Hematopoietic multipotent progenitor cell treated with erythropoietin and hydrocortisone succinate and interleukin-3 and kit ligand, for 6 days (in vitro differentiated cells): ENCODE measurements at regions not wholly inside any gene's neighbourhood (a gene's known extent, or its start where the extent isn't known, plus 50 kb on each side); places are given as distances from the start of the nearest gene placed in this dataset.

Experiments used
- DNase-seq: peaks from one replicate; pipeline ENCODE4 v3.0.0-alpha.2; 2015

GRCh38 chr11:25991476-25991875 lies 340.5 kb upstream of the ANO3 start:
- DNase-seq, result no peak

GRCh38 chr11:25992294-25992693 lies 339.6 kb upstream of the ANO3 start:
- no peak for DNase-seq

- DNase-seq, result no peak
Measured at GRCh38 chr11:25993016-25993415, 338.9 kb upstream of the ANO3 start.

GRCh38 chr11:26011474-26011873 lies 320.5 kb upstream of the ANO3 start:
- DNase-seq, result no peak

- no peak for DNase-seq
Measured at GRCh38 chr11:26014456-26015115, 317.3 kb upstream of the ANO3 start.

- DNase-seq, result no peak
Measured at GRCh38 chr11:26017322-26017860, 314.5 kb upstream of the ANO3 start.

- DNase-seq, result no peak
Measured at GRCh38 chr11:26017903-26018302, 314.0 kb upstream of the ANO3 start.

GRCh38 chr11:26018336-26018735 lies 313.6 kb upstream of the ANO3 start:
- no peak for DNase-seq

- DNase-seq, result no peak
Measured at GRCh38 chr11:26019386-26019785, 312.5 kb upstream of the ANO3 start.

GRCh38 chr11:26021017-26021416 lies 310.9 kb upstream of the ANO3 start:
- DNase-seq, result no peak

GRCh38 chr11:26023057-26023456 lies 308.9 kb upstream of the ANO3 start:
- no peak for DNase-seq

- DNase-seq, result no peak
Measured at GRCh38 chr11:26025676-26026075, 306.3 kb upstream of the ANO3 start.

GRCh38 chr11:26026078-26026477 lies 305.9 kb upstream of the ANO3 start:
- DNase-seq, result no peak

- DNase-seq, result no peak
Measured at GRCh38 chr11:26027887-26028286, 304.0 kb upstream of the ANO3 start.

GRCh38 chr11:26028393-26028911 lies 303.5 kb upstream of the ANO3 start:
- no peak for DNase-seq

- no peak for DNase-seq
Measured at GRCh38 chr11:26030399-26030798, 301.5 kb upstream of the ANO3 start.

GRCh38 chr11:26032241-26032640 lies 299.7 kb upstream of the ANO3 start:
- no peak for DNase-seq

GRCh38 chr11:26035696-26036095 lies 296.2 kb upstream of the ANO3 start:
- DNase-seq, result no peak

- DNase-seq, result no peak
Measured at GRCh38 chr11:26037716-26038115, 294.2 kb upstream of the ANO3 start.

- no peak for DNase-seq
Measured at GRCh38 chr11:26040339-26040738, 291.6 kb upstream of the ANO3 start.

- DNase-seq, result no peak
Measured at GRCh38 chr11:26042113-26042512, 289.8 kb upstream of the ANO3 start.

GRCh38 chr11:26043665-26044064 lies 288.3 kb upstream of the ANO3 start:
- no peak for DNase-seq

GRCh38 chr11:26044389-26044788 lies 287.5 kb upstream of the ANO3 start:
- DNase-seq, result no peak

- no peak for DNase-seq
Measured at GRCh38 chr11:26045082-26045481, 286.8 kb upstream of the ANO3 start.

GRCh38 chr11:26048271-26048670 lies 283.7 kb upstream of the ANO3 start:
- DNase-seq, result no peak
